HG03025 (cell line): ENCODE measurements at regions not wholly inside any gene's neighbourhood (a gene's known extent, or its start where the extent isn't known, plus 50 kb on each side); places are given as distances from the start of the nearest gene placed in this dataset.

Experiments used
- ATAC-seq: cut with Tn5 transposase; IDR thresholded peaks from one replicate; pipeline ENCODE4 v1.9.1; 2021; ENCODE audit warnings: mild to moderate bottlenecking, moderate library complexity; ENCODE audit not compliant: unreplicated experiment, low FRiP score

DNA sequence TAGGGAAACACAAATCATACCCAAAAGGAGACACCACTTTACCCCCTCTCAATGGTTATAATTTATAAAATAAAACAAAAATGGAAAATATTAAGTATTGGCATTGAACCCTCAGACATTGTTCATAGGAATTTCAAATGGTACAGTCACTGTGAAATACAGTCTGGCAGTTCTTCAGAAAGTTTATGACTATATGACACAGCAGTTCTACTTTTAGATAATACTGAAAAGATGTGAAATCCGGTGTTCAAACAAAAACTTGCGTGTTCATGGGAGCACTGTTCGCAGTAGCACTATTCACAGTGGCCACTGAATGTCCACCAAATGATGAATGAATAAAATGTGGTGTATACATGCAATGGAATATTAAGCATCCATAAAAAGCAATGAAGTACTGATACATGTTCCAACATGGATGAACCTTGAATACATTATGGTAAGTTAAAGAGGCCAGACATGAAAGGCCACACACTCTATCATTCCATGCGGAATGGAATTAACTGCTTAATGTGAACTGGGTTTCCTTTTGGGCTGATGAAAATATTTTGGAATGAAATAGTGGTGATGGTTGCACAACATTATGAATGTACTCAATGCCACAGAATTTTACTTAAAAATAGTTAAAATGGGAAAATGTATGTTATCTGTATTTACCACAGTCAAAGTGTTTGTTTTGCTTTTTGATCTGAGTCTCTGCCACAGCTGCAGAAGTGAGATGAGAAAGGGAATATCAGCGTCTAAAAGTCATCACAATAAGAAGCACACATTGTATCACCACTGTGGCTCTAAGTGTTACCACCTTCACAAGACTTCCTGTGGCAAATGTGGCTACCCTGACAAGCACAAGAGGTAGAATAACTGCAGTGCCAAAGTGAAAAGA lies 864.6 kb downstream of the SUCLG1 start:
- ATAC-seq, result no peak

DNA sequence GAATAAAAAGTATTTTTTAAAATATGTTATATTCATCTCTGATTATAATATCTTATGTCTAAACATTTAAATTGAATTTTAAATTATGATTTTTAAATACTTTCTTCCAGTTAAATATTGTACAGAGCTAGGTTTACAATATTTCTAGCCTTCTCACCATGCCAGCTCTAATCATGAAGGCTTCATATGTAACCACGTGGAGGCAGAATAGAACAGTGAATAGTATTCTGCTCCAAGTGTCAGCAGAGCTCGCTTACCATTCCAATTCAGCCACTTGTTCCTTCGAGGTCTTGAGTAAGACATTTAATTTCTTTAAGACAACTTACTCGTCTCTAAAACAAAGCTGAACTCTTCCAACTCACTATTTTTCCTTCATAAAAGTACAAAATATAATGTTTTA lies 871.8 kb downstream of the SUCLG1 start:
- ATAC-seq, result no peak

DNA sequence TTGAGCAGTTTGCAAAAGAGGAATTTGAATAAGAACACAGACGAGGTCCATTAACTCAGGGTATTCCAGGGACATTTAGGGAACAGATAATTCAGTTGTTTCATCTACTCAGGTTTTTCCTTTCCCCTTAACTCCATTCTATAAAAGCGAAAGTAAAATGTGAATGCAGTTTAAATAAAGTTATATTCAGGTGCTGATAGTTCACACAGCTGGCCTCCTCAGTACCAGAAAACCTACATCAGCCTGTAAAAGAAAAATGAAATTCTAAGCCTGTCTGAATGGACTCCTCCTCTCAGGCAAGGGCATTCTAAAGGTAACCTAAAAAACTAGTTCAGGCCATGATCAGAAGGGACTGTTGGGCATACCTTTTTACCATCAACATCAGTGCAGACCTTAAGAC lies 873.8 kb downstream of the SUCLG1 start:
- no peak for ATAC-seq

DNA sequence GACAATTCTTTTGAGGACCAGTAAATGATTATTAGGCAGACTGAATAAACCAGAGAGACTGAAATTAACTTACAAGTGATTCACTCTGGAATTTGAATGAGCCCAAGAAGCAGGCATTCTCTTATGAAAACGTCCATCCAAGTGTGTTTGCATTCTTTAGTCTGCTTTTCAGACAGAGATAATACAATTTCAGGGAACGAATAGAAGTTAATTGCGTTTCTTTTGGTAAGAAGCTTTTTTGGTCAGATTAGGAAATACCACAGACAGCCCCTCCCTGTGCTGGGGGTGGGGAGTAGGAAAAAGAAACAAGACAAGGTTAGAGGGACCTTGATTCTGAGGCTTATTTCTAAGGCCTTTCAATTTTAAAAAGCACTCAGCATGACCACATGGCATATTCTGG lies 874.4 kb downstream of the SUCLG1 start:
- ATAC-seq, result no peak

DNA sequence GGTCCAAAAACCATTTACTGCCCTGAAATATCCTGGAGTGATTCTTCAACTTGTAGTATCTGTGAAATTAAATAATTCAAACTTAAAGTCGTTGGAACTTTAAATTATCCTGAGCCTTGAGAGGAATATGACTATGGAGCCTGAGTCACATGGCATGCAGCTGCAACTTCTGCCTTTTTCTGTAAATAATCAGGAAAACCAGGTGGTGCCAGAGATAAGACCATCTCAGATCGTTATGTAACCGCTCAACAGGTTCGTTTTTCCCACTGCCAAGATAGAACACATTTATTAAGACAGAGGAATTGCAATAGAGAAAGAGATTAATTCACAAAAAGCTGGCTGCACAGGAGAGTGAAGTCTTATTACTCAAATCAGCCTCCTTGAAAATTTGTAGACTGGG lies 876.5 kb downstream of the SUCLG1 start:
- ATAC-seq, result no peak

DNA sequence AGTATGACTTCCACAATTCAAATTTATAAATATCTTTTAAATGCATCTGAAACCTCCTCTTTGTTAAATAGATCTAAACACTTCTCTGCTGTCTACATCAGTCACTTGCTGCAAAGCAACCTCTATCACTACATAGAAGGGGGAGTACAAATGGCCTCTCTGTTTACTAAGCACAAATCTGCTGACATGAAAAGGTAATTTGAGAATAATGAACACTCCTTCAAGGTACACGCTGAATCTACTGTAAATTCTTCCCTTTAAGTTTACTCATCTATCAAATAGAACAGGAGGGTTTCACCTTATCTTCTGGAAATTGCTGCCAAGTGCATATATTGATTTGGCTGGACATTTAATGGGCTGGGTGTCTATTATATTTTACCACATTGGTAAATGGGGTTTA lies 879.6 kb downstream of the SUCLG1 start:
- no peak for ATAC-seq

DNA sequence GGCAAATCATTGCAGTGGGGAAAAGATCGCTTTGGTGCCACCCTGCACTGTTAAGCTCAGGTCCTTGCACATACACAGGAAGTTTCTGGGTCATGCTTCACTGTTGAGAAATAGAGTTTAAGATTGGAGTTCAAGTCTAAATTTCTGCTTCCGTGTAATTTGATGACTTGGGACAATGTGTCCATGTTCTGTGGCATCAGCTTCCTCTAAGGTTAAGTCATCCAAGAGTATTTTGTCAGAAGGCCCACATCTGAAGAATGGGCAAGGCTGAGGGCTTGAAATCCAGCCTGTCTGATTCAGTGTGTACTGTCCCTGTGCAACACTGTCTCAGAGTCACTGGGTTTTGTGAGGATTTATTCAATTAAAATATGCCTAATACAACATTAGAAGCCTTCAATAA lies 880.7 kb downstream of the SUCLG1 start:
- ATAC-seq, result no peak

DNA sequence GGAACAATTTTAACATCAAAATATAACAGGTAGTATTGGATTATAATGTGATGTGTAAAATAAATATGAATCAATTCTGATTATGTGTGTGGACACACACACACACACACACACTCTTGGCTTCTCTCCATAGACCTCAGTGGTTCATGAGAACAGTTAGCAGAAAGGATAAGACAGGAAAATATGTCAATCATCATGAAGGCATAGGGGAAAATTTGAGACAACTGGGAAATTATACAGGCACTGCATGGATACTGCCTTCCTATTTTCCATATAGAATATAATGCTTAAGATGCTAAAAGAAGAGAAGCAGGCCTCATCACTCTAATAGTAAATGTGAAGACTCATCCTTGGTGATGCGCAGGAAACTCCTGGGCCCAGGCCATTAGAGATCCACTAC lies 884.5 kb downstream of the SUCLG1 start:
- no peak for ATAC-seq

DNA sequence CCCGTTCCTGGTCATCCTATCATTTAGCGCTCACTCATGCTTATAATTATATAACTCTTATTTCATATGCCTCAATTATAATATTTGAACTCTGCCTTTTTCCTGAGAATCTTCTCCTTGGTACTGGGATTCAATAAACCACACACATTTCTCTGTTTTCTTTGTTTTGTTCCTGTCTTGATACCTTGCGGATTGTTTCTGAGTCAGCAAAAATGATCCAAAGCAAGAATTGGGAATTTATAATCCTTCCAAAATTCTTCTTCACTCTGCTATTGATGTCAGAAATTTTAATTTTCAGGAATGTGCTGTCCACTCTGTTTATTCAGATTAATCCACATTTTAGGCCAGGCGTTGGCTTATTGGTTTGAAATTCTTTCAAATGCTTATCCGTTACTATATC lies 886.0 kb downstream of the SUCLG1 start:
- no peak for ATAC-seq

DNA sequence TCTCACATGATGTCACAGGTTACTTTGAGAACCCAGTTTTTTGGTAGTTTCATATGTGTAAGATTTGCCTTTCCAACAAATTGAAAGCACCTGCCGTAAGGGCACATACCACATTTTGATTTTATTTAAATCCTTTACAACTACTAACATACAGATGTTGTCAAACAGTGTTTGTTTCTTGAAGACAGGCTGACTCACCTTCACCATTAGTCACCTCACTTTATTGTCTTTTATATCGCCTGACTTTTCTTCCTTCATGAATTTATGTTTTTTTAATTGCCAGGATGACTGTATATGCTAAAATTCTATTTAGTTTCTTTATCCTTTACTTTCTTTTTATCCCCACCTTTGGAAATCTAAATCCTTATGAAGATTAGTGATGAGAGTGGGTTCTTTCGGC lies 886.7 kb downstream of the SUCLG1 start:
- ATAC-seq, result no peak

DNA sequence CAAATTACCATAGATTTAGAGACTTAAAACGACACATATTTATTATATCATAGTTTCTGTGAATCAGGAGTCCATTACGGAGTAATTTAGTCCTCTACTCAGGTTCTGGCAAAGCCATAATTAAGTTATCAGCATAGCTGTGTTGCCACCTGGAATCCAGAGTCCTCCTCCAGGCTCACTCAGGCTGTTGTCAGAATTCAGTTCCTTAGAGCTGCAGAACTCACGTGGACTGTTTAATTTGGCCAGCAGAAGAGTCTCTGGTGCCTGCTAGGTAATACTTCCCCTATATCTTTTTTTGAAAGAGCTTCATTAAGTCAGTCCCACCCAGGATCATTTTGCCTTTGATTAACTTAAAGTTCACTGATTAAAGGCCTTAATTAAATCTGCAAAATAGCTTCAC lies 891.5 kb downstream of the SUCLG1 start:
- no peak for ATAC-seq

DNA sequence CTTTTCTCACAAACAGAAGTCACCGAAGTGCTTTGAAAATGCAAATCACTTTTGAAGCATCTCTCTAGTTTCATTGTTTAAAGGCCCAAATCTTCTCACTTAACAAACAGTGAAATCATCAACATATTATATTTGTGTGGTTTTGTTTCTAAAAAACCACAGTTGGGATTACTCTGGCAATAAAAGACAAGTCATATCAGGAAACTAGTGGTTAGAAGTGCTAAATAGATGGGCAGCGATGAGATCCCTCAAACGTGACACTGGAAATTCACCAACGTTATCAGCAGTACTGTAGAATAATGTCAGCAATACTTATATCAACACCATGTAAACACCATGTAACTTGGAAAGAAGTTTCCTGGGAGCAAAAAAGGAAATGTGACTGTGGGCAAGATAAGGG lies 893.5 kb downstream of the SUCLG1 start:
- no peak for ATAC-seq

DNA sequence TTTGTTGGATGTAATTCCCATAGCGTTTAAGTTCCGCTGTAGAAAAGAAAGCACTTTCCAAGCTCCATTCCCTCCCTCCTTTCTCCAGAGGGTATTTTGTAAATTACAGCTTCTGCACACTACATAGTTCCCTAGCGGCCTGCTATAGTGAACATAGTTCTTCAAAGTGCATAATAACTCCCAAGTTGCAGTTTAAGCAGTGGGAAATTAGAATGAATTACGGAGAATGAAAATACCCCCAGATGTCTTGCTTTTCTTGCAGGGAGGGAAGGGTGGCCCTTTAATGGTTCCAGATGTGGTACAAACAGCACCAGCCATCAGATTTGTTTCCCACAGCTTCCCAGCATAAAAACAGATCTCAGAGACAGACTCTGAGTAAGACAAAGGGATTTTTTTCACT lies 893.9 kb downstream of the SUCLG1 start:
- no peak for ATAC-seq

DNA sequence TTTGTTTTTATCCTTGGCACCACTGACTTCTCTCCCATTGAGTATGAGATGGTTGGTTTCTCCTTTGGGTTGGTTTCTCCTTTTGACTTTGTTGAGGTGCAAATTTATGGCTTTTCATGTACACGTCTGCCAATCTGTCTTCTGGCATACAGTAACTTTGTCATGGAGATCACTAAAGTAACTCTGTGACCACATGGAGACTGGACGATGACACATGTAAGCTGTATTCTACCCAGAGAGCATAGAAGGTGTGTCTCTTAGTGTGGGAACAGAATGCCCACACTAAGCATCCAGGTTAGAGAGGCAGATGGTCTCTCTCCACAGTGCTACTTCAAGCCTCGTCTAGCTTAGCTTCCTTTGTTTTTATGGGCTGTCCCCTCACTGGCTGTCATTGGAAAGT lies 897.5 kb downstream of the SUCLG1 start:
- no peak for ATAC-seq

DNA sequence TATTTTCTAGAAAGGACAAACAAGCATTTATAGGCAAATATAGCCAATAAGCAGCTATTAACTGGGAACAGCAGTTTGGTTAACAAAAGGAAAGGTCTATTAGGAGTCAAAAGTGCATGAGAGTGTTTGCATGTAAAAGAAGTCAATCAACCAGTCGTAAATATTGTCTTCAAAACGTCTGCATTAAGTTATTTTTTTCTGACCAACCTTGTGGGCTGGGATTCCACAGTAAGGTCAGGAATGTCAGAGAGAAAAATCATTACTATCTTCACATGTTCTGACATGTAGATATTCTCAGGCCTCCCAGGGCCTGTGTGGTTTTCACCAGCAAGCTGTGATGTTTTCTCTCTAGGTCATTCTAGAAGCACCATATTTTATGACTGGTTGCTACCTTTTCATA lies 922.5 kb downstream of the SUCLG1 start:
- ATAC-seq, result no peak

DNA sequence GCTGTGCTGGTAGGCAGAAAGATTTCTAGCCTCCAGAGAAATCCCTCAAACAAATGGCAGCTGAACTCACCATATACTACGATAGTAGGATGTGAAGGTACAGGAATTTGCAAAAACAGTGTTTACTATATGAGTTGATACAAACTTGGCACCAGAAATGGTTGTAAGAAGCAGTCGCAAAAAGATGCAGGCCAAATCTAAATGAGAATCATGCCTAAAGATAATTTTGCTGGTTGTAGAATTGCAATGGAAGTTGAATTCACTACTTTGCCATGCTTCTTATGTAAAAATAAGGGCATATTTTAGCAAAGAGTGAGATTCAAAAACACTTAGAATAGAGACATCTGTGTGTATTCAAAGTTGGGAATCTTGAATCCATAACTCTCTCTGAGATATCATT lies 924.7 kb downstream of the SUCLG1 start:
- ATAC-seq, result no peak

DNA sequence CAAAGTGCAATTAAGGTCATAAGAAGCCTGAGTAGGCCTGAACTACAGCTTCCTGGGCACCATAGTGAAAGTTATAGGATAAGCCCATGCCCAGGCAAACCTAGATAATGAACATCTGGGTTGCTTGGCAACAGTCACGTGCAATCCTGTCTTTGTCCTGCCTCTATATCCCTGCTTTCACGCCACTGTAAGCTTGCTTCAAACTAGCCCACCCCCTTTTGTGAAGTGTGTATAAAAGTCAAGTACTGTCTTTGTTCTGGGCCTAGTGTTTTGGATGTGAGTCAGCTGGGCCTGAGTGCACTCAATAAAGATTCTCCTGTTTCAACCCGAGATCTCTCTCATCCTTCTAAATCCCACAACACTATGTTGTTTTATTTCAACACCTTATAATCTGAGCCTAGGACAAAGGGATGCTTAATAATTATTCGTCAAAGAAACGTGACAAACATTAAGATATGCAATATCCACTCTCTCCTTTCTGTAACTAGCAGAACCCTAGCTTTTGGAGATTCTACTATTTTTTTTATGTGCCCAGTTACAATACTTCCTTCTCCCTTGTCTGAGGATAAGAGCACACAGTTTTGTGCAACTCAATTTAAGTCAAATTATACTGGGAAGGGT lies 927.8 kb downstream of the SUCLG1 start:
- no peak for ATAC-seq

DNA sequence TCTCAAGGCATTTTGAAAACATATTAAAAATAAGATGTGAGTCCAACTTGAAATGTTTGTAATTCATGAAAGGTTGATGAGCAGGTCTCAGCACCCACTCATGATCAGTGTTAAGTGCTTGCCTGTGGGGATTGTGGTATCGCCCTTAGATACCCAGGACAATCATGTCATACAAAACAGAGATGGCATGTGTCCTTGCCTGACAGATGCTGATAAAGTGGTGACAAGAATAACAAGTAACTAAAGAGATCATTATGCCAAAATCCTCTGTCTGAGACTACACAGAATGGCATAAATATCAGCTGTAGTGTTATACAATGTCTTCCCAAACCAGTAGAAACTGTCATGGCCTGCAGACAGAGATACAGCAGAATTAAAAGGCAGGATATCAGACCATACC lies 930.3 kb downstream of the SUCLG1 start:
- no peak for ATAC-seq

DNA sequence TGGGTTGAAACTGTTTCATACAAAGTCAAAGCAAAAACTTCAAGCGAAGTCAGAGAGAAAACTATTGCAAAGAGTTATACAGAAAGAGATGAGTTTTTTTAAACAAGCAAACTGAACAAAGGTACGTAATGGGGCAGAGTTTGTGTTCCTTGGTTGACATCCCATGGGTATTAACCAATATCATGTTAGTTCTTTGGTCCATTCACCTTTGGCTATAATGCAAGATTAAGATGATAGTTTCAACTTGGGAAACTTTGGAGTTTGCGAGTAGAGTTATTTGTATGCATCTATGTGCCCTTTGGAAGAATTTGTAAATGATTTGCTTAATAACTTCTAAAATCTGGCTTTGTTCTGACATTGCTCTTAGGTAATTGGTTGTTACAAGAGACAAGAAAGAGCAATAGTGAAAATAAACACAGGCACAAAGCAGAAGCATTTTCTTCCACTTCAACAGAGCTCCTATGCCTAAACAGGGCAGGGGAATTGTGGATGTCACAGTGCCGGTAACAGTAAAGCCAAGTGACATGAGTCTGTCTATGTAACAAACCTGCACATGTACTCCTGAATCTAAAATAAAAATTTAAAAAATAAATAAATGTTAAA lies 936.1 kb downstream of the SUCLG1 start:
- ATAC-seq, result no peak

DNA sequence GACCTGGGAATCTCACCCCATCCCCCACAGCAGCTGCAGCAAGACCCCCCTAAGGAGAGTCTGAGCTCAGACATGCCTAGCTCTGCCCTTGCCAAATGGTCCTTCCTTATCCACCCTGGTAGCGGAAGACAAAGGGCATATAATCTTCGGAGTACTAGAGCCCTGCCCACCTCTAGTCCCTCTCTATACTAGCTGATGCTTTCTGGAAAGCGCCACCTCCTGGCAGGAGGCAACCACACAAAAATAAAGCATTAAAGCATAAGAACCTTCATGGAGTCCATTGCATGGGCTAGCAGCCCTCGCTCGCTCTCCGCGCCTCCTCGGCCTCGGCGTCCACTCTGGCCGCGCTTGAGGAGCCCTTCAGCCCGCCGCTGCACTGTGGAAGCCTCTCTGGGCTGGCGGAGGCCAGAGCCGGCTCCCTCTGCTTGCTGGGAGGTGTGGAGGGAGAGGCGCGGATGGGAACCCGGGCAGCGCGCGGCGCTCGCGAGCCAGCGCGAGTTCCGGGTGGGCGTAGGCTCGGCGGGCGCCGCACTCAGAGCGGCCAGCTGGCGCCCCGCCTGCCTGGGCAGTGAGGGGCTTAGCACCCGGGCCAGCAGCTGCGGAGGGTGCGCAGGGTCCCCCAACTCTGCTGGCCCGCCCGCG lies 941.2 kb downstream of the SUCLG1 start:
- no peak for ATAC-seq

DNA sequence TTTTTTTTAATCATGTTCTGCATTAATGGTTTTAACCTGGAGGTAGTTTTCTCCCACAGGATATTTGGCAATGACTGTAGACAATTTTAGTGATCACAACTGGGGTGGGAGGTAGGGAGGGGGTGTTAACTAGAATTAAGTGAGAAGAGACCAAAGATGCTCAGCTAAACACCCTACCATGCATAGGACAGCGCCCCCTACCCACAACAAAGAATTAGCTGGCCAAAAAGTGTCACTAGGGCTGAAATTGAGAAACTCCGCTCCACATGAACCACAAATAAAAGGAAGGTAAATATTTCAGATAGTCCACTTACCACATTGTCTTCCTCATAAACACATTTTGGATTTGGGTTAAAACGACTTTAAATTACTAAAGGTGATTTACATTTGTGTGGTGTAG lies 942.6 kb downstream of the SUCLG1 start:
- ATAC-seq, result no peak
